UCSD-AML1 (cell line): ENCODE measurements at regions not wholly inside any gene's neighbourhood (a gene's known extent, or its start where the extent isn't known, plus 50 kb on each side); places are given as distances from the start of the nearest gene placed in this dataset.
A peak's percentile ranks its signal among the peaks of the same experiment; 100 is the strongest.

Source experiments
- DNase-seq: peaks from one replicate; lab custom pipeline; 2025; ENCODE audit not compliant: unreplicated experiment; lab: John Stamatoyannopoulos, UW

DNA sequence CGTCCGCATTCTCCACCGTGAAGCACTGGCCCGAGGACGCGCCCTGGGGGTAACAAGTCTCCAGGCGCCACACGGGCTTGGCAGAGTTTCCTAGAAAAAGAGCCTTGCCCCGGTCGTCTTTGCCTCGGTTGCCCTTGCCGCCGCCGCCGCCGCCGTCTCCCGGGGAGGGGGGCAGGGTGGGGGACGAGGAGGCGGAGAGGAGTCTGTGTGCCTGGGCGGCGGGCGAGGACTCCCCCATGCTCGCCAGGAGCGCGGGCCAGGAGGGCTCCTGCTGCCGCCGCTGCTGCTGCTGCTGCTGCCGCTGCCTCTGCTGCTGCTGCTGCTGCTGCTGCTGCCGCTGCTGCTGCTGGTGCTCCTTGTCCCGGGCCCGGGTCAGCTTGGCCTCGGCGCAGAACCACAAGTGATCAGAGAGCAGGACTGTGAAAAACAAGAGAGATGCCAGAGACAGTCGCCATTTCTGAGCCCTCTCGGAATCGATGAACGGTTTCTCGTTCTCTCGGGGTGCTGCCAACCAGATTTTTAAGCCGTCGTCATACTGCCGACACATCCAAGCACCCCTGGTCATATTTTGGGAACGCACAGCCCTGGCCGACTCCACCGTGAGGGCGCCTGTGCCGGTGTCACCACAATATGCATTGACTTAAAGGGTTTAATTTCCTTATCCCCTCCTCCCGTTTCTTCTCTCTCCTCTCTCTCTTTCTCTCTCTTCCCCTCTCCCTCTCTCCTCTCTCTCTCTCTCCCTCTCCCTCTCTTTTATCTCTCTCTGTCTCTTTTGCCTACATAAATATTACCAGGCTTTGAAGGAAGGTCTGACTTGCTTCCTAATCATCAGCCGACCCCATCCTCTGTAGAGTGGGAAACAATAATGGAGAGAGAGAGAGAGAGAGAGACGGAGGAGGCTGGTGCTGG lies 349.1 kb downstream of the LIG4 start:
- DNase-seq = no peak

DNA sequence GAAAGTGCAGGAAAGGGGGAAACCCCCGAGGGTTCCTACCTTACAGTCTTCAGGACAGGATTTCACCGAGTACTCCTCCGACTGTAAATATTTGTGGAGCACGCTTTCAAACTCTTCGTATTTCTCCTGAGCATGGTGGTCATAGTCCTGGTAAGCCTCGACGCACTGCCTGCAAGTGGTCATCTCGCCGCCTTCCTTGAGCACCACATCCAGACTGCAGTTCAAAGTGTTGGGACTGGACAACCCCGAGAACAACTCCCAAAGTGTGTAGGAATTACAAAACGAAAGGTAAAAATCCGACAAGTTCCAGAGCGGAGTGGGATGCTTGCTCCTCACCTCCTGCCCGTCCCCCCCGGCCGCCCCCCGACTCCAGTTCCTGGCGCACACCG lies 349.7 kb downstream of the LIG4 start:
- DNase-seq = no peak

DNA sequence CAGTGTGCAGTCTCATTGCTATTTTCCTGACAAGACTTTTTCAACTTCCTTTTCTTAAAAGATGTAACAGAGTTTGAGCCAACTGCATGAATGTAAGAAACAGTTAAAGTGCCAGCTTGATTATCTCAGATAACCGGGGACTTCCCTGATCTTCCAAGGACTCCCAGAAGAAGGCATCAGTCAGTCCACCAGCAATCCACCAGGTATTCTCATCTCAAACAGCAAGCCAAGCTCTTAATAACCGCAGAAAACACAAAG lies 350.1 kb downstream of the LIG4 start:
- no peak for DNase-seq

- DNase-seq = peak; percentile 7
Measured at GRCh38 chr13:107864543-107865317, 350.6 kb downstream of the LIG4 start.

DNA sequence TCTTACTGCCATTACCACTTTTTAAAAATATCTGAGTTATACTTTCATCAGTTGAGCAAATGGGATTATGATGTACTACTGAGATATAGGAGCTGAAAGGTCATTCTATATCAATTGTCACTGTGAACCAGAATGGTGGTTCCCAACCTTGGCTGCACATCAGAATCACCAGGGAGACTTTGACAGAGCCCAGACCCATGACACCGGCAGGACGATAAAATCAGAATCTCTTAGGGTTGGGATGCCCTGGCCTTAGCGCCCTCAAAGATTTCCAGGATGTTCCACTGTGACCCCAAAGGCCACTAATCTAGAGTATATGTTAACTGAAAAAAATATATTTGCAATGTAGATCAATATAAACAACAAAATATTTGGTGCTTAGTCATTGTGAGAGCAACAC lies 355.1 kb downstream of the LIG4 start:
- DNase-seq = no peak

DNA sequence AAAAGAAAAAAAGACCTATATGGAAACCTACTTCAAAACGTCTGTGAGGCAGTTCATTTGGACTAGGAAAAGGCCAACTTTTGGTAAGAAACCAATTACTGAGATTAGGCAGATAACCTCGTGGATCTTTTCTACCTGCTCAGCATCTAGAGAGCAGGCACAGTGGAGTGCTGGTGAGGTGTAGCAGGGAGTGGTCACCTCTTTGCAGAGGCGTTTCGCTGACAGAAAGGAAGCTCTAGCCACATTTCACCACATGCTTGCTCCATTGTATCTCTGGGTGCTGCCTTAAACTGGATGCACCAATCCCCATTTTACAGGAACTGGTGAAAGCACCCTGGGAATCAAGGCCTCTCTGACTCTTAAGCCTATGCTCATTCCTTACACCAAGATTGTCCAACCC lies 360.5 kb downstream of the LIG4 start:
- no peak for DNase-seq

- no peak for DNase-seq
Measured at GRCh38 chr13:107852072-107852471, 363.3 kb downstream of the LIG4 start.

DNA sequence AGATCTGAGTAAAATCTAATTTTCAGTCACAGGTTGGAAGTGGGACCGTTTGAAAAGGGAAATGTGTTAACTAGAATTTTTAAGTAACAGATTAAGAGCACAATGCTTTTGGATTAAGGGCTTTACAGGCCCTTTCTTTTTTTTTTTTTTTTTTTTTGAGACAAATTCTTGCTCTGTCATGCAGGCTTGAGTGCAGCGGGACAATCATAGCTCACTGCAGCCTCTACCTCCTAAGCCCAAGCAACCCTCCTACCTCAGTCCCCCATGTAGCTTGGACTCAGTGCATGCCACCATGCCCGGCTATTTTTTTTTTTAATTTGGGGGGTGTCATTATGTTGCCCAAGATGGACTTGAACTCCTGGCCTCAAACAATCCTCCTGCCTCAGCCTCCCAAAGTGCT lies 363.7 kb downstream of the LIG4 start:
- DNase-seq = no peak

GRCh38 chr13:107847406-107847805 lies 367.9 kb downstream of the LIG4 start:
- no peak for DNase-seq

GRCh38 chr13:107846642-107847041 lies 368.7 kb downstream of the LIG4 start:
- DNase-seq = no peak

DNA sequence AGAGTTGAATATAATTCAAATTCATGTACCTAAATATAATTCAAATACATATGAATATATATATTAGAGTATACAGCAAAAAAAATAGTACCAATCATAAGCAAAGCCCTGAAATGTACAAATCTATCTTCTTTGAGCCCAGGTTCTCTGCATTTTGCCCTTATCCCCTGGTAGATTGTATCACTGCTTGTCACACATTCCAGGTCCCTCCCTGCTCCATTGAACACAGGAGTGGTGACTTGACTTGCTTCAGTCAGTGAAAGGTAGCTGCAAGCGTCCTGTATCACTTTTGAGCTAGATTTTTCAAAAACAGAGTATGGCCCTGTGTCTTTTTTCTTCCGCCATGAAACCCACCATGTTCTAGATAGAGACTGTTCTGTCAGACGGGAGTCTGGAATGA lies 369.4 kb downstream of the LIG4 start:
- DNase-seq = no peak

DNA sequence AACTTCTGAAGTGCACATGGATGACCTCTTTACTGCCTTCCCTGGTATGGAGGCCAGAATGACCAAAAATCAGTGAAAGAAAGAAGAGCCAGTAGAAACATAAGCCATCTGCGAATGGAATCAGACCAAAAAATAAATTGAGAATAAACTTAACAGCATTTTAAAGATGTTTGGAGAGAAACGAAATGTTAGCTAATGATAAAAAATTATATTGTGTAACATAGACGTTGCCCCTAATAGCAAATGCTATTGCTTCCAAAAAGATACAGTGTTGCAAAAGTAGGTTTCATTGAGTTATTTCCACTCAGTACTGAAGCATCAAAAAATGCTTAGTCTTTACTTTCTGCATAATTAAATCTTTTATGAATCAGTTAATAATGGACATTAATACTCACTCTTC lies 371.7 kb downstream of the LIG4 start:
- no peak for DNase-seq

GRCh38 chr13:107843281-107843680 lies 372.1 kb downstream of the LIG4 start:
- DNase-seq = no peak

- DNase-seq = no peak
Measured at GRCh38 chr13:107842562-107843180, 372.7 kb downstream of the LIG4 start.

DNA sequence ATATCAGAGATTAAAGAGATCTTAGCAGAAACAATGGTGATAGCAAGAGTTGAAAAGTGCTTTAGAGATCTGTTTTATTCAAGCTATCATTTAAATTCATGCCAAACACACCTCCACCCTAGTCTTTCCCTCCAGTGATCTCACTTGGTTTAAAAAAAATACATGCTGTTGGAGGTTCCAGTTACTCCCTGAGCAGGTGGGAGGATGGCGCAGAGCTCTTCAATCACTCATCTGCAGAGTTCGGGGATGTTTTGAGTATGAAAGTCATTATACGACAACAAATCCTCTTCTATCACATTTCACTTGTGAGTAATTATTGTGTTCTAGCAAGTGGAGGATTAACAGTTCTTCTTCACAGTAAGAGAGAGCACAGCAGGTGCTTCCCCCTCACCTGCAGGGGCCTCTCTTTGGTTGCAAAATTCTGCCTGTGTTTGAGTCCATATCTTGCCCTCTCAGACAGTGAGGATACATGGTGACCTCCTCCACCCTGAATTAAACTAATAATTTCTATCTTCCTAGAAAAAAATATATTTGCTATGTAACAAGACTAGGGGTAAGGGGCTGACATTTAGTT lies 376.7 kb downstream of the LIG4 start:
- DNase-seq = no peak

GRCh38 chr13:107836685-107837084 lies 378.7 kb downstream of the LIG4 start:
- no peak for DNase-seq

GRCh38 chr13:107835339-107836018 lies 379.9 kb downstream of the LIG4 start:
- DNase-seq = no peak

DNA sequence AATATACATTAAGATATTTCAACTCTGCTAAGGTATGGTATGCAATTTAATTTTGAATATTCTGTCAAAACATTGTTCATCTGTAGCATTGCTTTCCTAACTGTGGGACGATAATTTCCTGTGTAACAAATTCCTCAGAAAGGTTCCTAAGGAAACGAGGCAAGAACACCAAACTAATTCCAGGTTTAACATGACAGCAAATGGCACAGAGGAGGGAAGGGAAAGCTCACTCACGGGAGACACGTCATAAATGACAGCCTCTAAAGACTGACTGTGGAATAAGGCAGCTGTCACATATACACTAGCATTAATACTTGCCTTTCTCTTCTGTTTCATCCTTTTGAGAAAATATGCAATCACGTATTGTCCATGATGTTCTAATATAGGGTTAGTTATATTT lies 380.6 kb downstream of the LIG4 start:
- DNase-seq = no peak

DNA sequence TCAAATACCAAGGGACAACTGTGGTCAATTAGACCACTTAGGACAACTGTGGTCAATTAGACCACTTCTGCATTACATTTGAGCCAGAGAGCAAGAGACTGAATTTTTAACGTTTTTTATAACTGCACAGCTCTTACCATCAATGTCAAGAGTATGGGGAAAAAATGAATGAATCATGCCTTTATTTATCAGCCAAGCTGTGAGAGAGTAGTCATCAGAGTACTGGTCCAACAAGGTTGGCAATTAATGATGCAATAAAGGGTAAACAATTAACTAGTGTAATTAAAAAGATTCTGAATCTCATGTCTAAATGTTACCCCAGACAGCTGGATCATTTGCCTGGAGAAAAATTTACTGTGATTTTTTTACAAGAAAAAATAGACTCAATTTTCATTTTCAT lies 381.1 kb downstream of the LIG4 start:
- no peak for DNase-seq

DNA sequence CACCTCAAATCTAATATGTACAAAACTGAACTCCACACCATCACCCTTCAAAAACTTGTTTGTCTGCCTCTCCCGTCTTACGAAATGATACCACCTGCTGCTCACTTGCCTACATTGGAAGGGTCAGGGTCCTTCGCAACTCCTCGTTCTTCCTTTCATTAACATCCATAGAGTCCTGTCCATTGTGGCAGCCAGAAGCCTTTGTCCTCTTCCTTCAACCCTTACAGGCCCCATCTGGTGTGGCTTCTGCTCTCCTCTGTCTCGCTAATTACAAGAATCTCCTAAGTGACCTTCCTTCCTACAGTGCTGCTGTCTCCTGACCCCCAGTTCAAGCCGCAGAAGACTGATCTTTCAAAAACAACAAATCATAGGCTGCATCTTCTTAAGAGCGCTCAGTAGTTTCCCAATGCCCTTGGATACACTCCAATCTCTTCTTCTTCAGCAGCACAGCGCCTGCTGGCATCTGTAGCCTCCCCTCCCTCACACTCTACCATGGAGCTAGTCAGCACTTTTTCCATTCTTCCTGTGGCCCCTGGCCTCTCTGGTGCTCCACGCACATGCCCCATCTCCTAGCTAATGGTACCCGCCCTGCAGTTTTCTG lies 382.7 kb downstream of the LIG4 start:
- DNase-seq = no peak

DNA sequence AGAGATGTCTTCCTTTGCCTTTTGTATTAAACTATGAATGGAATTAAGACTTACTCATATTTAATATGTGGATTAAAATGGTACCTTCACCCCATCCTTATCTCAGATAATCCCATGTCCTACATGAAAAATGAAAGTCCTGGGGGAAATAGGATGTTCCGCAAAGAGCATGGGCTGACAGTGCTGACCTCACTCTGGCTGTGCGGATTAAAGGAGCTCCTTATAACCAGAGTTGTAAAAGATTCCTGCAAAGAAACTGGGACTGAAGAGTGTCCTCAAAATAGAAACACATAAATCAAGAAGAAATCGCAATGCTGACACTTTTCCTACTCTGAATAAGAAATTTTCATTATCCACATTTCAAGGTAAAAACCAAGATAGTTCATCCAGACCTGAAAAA lies 384.5 kb downstream of the LIG4 start:
- no peak for DNase-seq
